NCI-H1092 (cell line): ENCODE measurements at regions not wholly inside any gene's neighbourhood (a gene's known extent, or its start where the extent isn't known, plus 50 kb on each side); places are given as distances from the start of the nearest gene placed in this dataset.

Source experiments
- DNase-seq: peaks from one replicate; lab custom pipeline; 2025; lab: John Stamatoyannopoulos, UW

- DNase-seq: no peak
Measured at GRCh38 chr11:56932572-56933220, 56.0 kb upstream of the OR5AK2 start.

- DNase-seq: no peak
Measured at GRCh38 chr11:56923116-56923515, 65.6 kb upstream of the OR5AK2 start.

GRCh38 chr11:56922421-56922820 is 66.3 kb upstream of the OR5AK2 start:
- no peak for DNase-seq

- no peak for DNase-seq
Measured at GRCh38 chr11:56917708-56918400, 70.9 kb upstream of the OR5AK2 start.

GRCh38 chr11:56916587-56916986 is 72.1 kb upstream of the OR5AK2 start:
- no peak for DNase-seq

- DNase-seq: no peak
Measured at GRCh38 chr11:56916162-56916561, 72.6 kb upstream of the OR5AK2 start.

- DNase-seq: no peak
Measured at GRCh38 chr11:56911312-56911711, 77.4 kb upstream of the OR5AK2 start.

GRCh38 chr11:56910785-56911184 is 77.9 kb upstream of the OR5AK2 start:
- no peak for DNase-seq

- no peak for DNase-seq
Measured at GRCh38 chr11:56910046-56910773, 78.5 kb upstream of the OR5AK2 start.

GRCh38 chr11:56909563-56909962 is 79.2 kb upstream of the OR5AK2 start:
- DNase-seq: no peak

GRCh38 chr11:56909080-56909479 is 79.6 kb upstream of the OR5AK2 start:
- no peak for DNase-seq

GRCh38 chr11:56906683-56907148 is 82.0 kb upstream of the OR5AK2 start:
- no peak for DNase-seq

GRCh38 chr11:56905936-56906335 is 82.8 kb upstream of the OR5AK2 start:
- DNase-seq: no peak

- DNase-seq: no peak
Measured at GRCh38 chr11:56905442-56905841, 83.3 kb upstream of the OR5AK2 start.

GRCh38 chr11:56898856-56899255 is 89.9 kb upstream of the OR5AK2 start:
- no peak for DNase-seq

- no peak for DNase-seq
Measured at GRCh38 chr11:56890584-56891305, 98.0 kb upstream of the OR5AK2 start.

- no peak for DNase-seq
Measured at GRCh38 chr11:56889986-56890385, 98.7 kb upstream of the OR5AK2 start.

GRCh38 chr11:56887940-56888339 is 100.8 kb upstream of the OR5AK2 start:
- DNase-seq: no peak

- DNase-seq: no peak
Measured at GRCh38 chr11:56886455-56886854, 102.3 kb upstream of the OR5AK2 start.

- no peak for DNase-seq
Measured at GRCh38 chr11:56885854-56886253, 102.9 kb upstream of the OR5AK2 start.

GRCh38 chr11:56885177-56885576 is 103.5 kb upstream of the OR5AK2 start:
- DNase-seq: peak; percentile 32

- DNase-seq: no peak
Measured at GRCh38 chr11:56883371-56883987, 105.2 kb upstream of the OR5AK2 start.
